ENCODE measurements at regions not wholly inside any gene's neighbourhood (a gene's known extent, or its start where the extent isn't known, plus 50 kb on each side); places are given as distances from the start of the nearest gene placed in this dataset.
"Not testable (repeated sequence)": the region's sequence is repeated elsewhere in the genome, so short reads cannot be mapped to it uniquely, and the experiment has no call there.

DNA sequence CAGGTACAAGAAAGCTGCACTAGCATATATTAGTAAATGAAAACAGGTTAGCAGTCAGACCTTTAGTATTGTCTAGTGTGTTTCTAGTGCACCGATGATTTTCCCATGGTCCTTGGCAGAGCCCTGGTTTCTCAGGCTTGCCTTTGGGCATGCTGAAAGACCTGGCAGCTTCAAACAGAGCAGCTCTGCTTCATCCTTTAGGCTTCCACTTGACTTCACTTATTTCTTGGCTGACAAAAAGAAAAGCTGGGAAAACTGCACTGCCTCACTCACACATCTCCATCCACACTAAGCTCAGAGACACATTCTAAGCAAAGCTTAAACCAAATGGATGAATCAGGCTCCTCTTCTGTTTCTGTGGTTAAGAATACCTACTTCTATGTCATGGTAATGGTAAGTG, 374.8 kb upstream of the PDZRN3 start:
- H3K9me3 ChIP-seq: no peaks in the 10 kb centered on the region
- no peak for DNase-seq
- ATAC-seq (ENCODE audit: low FRiP score in 2 of 2): no peak
- no peak overlapping the region for H3K27ac ChIP-seq
- no peak overlapping the region for H3K4me3 ChIP-seq
- TF ChIP-seq POLR2AphosphoS5 (IDR thresholded peaks at IDR 0.05) (no peak), EP300 (IDR thresholded peaks at IDR 0.05) (no peak), CTCF (IDR thresholded peaks at IDR 0.05) (no peak), POLR2A (IDR thresholded peaks at IDR 0.05) (no peak)
- no peaks in the 10 kb centered on the region for H3K4me1 ChIP-seq
- H3K36me3 ChIP-seq: no peaks in the 10 kb centered on the region
- no peaks in the 10 kb centered on the region for H3K27me3 ChIP-seq
- WGBS, 2 donors: 82 to 100% methylated on average over 1 of the region's 1 CpG

GRCh38 chr3:73990691-73991090, 365.9 kb upstream of the PDZRN3 start:
- not testable (repeated sequence) for ATAC-seq (ENCODE audit: low FRiP score in 2 of 2); H3K9me3 ChIP-seq; H3K4me1 ChIP-seq; H3K36me3 ChIP-seq; H3K4me3 ChIP-seq; H3K27ac ChIP-seq; H3K27me3 ChIP-seq
- peak in 1 of 2 donors; percentile 55 for DNase-seq
- 95 to 96% methylated on average over 12 to 19 of the region's 19 CpGs for WGBS, 2 donors

GRCh38 chr3:73966733-73967132, 342.0 kb upstream of the PDZRN3 start:
- Histone ChIP-seq H3K9me3 (no peaks in the 10 kb centered on the region), H3K36me3 (no peaks in the 10 kb centered on the region), H3K27me3 (no peaks in the 10 kb centered on the region), H3K4me3 (no peak overlapping the region), H3K27ac (no peak overlapping the region), H3K4me1 (no peaks in the 10 kb centered on the region)
- TF ChIP-seq CTCF (IDR thresholded peaks at IDR 0.05) (no peak), POLR2AphosphoS5 (IDR thresholded peaks at IDR 0.05) (no peak), EP300 (IDR thresholded peaks at IDR 0.05) (no peak), POLR2A (IDR thresholded peaks at IDR 0.05) (no peak)
- DNase-seq (no peak), ATAC-seq (ENCODE audit: low FRiP score in 2 of 2) (no peak)
- 34 to 41% methylated on average over 4 of the region's 4 CpGs for WGBS, 2 donors

GRCh38 chr3:73964818-73965217, 340.1 kb upstream of the PDZRN3 start:
- H3K27ac ChIP-seq: no peak overlapping the region
- no peak for DNase-seq
- no peaks in the 10 kb centered on the region for H3K27me3 ChIP-seq
- H3K4me1 ChIP-seq: no peaks in the 10 kb centered on the region
- H3K36me3 ChIP-seq: no peaks in the 10 kb centered on the region
- H3K9me3 ChIP-seq: no peaks in the 10 kb centered on the region
- ATAC-seq (ENCODE audit: low FRiP score in 2 of 2): no peak
- H3K4me3 ChIP-seq: no peak overlapping the region
- WGBS, 2 donors: 80 to 90% methylated on average over 1 of the region's 1 CpG
- no peak for TF ChIP-seq EP300 (IDR thresholded peaks at IDR 0.05)
- no peak for TF ChIP-seq CTCF (IDR thresholded peaks at IDR 0.05)
- no peak for TF ChIP-seq POLR2AphosphoS5 (IDR thresholded peaks at IDR 0.05)
- no peak for TF ChIP-seq POLR2A (IDR thresholded peaks at IDR 0.05)

GRCh38 chr3:73955494-73956070, 330.8 kb upstream of the PDZRN3 start:
- H3K4me1 ChIP-seq: no peaks in the 10 kb centered on the region
- H3K4me3 ChIP-seq: no peak overlapping the region
- no peaks in the 10 kb centered on the region for H3K36me3 ChIP-seq
- TF ChIP-seq POLR2A (IDR thresholded peaks at IDR 0.05): no peak
- no peak for TF ChIP-seq POLR2AphosphoS5 (IDR thresholded peaks at IDR 0.05)
- TF ChIP-seq CTCF (IDR thresholded peaks at IDR 0.05): no peak
- no peak for TF ChIP-seq EP300 (IDR thresholded peaks at IDR 0.05)
- H3K27ac ChIP-seq: no peak overlapping the region
- no peaks in the 10 kb centered on the region for H3K27me3 ChIP-seq
- no peaks in the 10 kb centered on the region for H3K9me3 ChIP-seq
- WGBS, 2 donors: 77 to 78% methylated on average over 2 of the region's 2 CpGs
- DNase-seq: no peak
- ATAC-seq (ENCODE audit: low FRiP score in 2 of 2): no peak

Data from upper lobe of left lung (tissue), 6 donors.